NT2/D1 (cell line): ENCODE measurements at regions not wholly inside any gene's neighbourhood (a gene's known extent, or its start where the extent isn't known, plus 50 kb on each side); places are given as distances from the start of the nearest gene placed in this dataset.

Source experiments
- DNase-seq: peaks from one replicate; pipeline ENCODE4 v3.0.0-alpha.2; 2011; ENCODE audit warnings: low read depth, low spot score
- H3K27me3 ChIP-seq: 2 replicates; pipeline ENCODE4 v1.6.0; 2011; ENCODE audit warnings: mild to moderate bottlenecking; ENCODE audit not compliant: insufficient read length, insufficient read depth
- H3K36me3 ChIP-seq: 2 replicates; pipeline ENCODE4 v1.6.1; 2011; ENCODE audit warnings: mild to moderate bottlenecking, low read length, mixed read lengths; ENCODE audit not compliant: insufficient read depth, insufficient read length
- H3K4me1 ChIP-seq: 2 replicates; pipeline ENCODE4 v1.5.1; 2011; ENCODE audit not compliant: insufficient read depth, insufficient read length
- H3K4me3 ChIP-seq: 2 replicates; pipeline ENCODE4 v1.5.1; 2011; ENCODE audit warnings: low read depth; ENCODE audit not compliant: insufficient read length
- H3K9ac ChIP-seq: 2 replicates; pipeline ENCODE4 v1.6.0; 2011; ENCODE audit warnings: low read depth; ENCODE audit not compliant: insufficient read length
- H3K9me3 ChIP-seq: 2 replicates; pipeline ENCODE4 v1.5.1; 2011; ENCODE audit warnings: mild to moderate bottlenecking, low read length; ENCODE audit not compliant: insufficient read depth
- SUZ12 ChIP-seq: IDR thresholded peaks from 2 replicates; pipeline ENCODE4 v1.6.1; 2011; ENCODE audit not compliant: insufficient read length, insufficient read depth; ENCODE audit errors: extremely low read depth
- YY1 ChIP-seq: IDR thresholded peaks from 2 replicates; pipeline ENCODE4 v1.6.1; 2011; ENCODE audit not compliant: insufficient read length, insufficient read depth
- ZNF274 ChIP-seq: IDR thresholded peaks from 2 replicates; pipeline ENCODE4 v1.6.1; 2011; ENCODE audit warnings: mild to moderate bottlenecking, low read depth, low read length

GRCh38 chr2:228875152-228875900 lies 395.8 kb downstream of the PID1 start:
- DNase-seq: no peak
- H3K4me3 ChIP-seq: no peak overlapping the region
- no peak for TF ChIP-seq SUZ12
- no peak for TF ChIP-seq YY1
- H3K9me3 ChIP-seq: peaks cover 6% of the 10 kb centered on the region; the same call in 1 of the 2 replicates
- H3K9ac ChIP-seq: no peak overlapping the region
- H3K27me3 ChIP-seq: no peaks in the 10 kb centered on the region
- no peaks in the 10 kb centered on the region for H3K36me3 ChIP-seq
- H3K4me1 ChIP-seq: no peaks in the 10 kb centered on the region

GRCh38 chr2:228871012-228871411 lies 400.1 kb downstream of the PID1 start:
- H3K27me3 ChIP-seq: no peaks in the 10 kb centered on the region
- DNase-seq: no peak
- H3K9ac ChIP-seq: no peak overlapping the region
- no peaks in the 10 kb centered on the region for H3K36me3 ChIP-seq
- no peak overlapping the region for H3K4me3 ChIP-seq
- peaks cover 8% of the 10 kb centered on the region; the same call in 1 of the 2 replicates for H3K9me3 ChIP-seq
- TF ChIP-seq SUZ12: no peak
- no peak for TF ChIP-seq ZNF274
- no peak for TF ChIP-seq YY1
- no peaks in the 10 kb centered on the region for H3K4me1 ChIP-seq

- TF ChIP-seq YY1: no peak
- TF ChIP-seq SUZ12: no peak
- TF ChIP-seq ZNF274: no peak
- Histone ChIP-seq H3K9me3 (peaks cover 14% of the 10 kb centered on the region; the same call in 1 of the 2 replicates), H3K4me3 (no peak overlapping the region), H3K36me3 (no peaks in the 10 kb centered on the region), H3K27me3 (no peaks in the 10 kb centered on the region), H3K9ac (no peak overlapping the region), H3K4me1 (no peaks in the 10 kb centered on the region)
- DNase-seq: peak; percentile 23
Measured at GRCh38 chr2:228869636-228870264, 401.3 kb downstream of the PID1 start.

GRCh38 chr2:228867406-228867805 lies 403.7 kb downstream of the PID1 start:
- Histone ChIP-seq H3K4me3 (no peak overlapping the region), H3K27me3 (no peaks in the 10 kb centered on the region), H3K9ac (no peak overlapping the region), H3K36me3 (no peaks in the 10 kb centered on the region), H3K4me1 (no peaks in the 10 kb centered on the region), H3K9me3 (peaks cover 14% of the 10 kb centered on the region; the same call in 1 of the 2 replicates)
- TF ChIP-seq SUZ12 (no peak), ZNF274 (no peak), YY1 (no peak)
- DNase-seq: no peak

- no peaks in the 10 kb centered on the region for H3K36me3 ChIP-seq
- no peak for TF ChIP-seq ZNF274
- TF ChIP-seq SUZ12: no peak
- TF ChIP-seq YY1: no peak
Measured at GRCh38 chr2:228866781-228867180, 404.3 kb downstream of the PID1 start.

GRCh38 chr2:228866044-228866443 lies 405.0 kb downstream of the PID1 start:
- no peak for DNase-seq
- Histone ChIP-seq H3K4me3 (no peak overlapping the region), H3K4me1 (no peaks in the 10 kb centered on the region)

More at GRCh38 chr2:228866781-228867180, 404.3 kb downstream of the PID1 start:
- peaks cover 14% of the 10 kb centered on the region; the same call in 1 of the 2 replicates for H3K9me3 ChIP-seq
- no peaks in the 10 kb centered on the region for H3K27me3 ChIP-seq
- H3K4me1 ChIP-seq: no peaks in the 10 kb centered on the region
- no peak overlapping the region for H3K9ac ChIP-seq
- H3K4me3 ChIP-seq: no peak overlapping the region
- no peak for DNase-seq

GRCh38 chr2:228864131-228864530 lies 407.0 kb downstream of the PID1 start:
- H3K9me3 ChIP-seq: peaks cover 14% of the 10 kb centered on the region; the same call in 1 of the 2 replicates
- DNase-seq: no peak
- H3K4me1 ChIP-seq: no peaks in the 10 kb centered on the region
- no peaks in the 10 kb centered on the region for H3K36me3 ChIP-seq
- H3K27me3 ChIP-seq: no peaks in the 10 kb centered on the region
- H3K4me3 ChIP-seq: no peak overlapping the region
- TF ChIP-seq YY1 (no peak), SUZ12 (no peak), ZNF274 (no peak)
- no peak overlapping the region for H3K9ac ChIP-seq

More at GRCh38 chr2:228866044-228866443, 405.0 kb downstream of the PID1 start:
- TF ChIP-seq ZNF274: no peak
- no peak for TF ChIP-seq YY1
- TF ChIP-seq SUZ12: no peak
- Histone ChIP-seq H3K9ac (no peak overlapping the region), H3K36me3 (no peaks in the 10 kb centered on the region), H3K9me3 (peaks cover 14% of the 10 kb centered on the region; the same call in 1 of the 2 replicates), H3K27me3 (no peaks in the 10 kb centered on the region)
